Keratinocyte (primary cell): ENCODE measurements at regions not wholly inside any gene's neighbourhood (a gene's known extent, or its start where the extent isn't known, plus 50 kb on each side); places are given as distances from the start of the nearest gene placed in this dataset.

ENCODE experiments used
- DNase-seq: peaks from one replicate; pipeline ENCODE4 v3.0.0-alpha.2; 2011; ENCODE audit warnings: low read depth, missing footprints, low spot score
- FAIRE-seq: peaks from 2 replicates; lab custom pipeline; 2011; peaks lifted over from hg19 to GRCh38; lab: Jason Lieb, UNC
- H2AFZ ChIP-seq: 2 replicates; pipeline ENCODE4 v1.6.0; 2012; ENCODE audit warnings: low read length, control low read depth, inconsistent platforms; ENCODE audit not compliant: control insufficient read depth
- H3K27ac ChIP-seq: 2 replicates; pipeline ENCODE4 v1.5.1; 2011; ENCODE audit warnings: low read length; ENCODE audit not compliant: control insufficient read depth, insufficient read depth
- H3K27me3 ChIP-seq: 3 replicates; pipeline ENCODE4 v1.6.0; 2011; ENCODE audit warnings: low read length; ENCODE audit not compliant: control insufficient read depth, insufficient read depth; ENCODE audit errors: extremely low read depth
- H3K36me3 ChIP-seq, 2 experiments: 2 replicates in 1 of 2; 3 replicates in 1 of 2; pipeline ENCODE4 v1.5.1; 2011; ENCODE audit warnings: low read length in 2 of 2, mild to moderate bottlenecking in 1 of 2; ENCODE audit not compliant: control insufficient read depth in 2 of 2, insufficient read depth in 2 of 2; ENCODE audit errors: extremely low read depth in 1 of 2
- H3K4me1 ChIP-seq: 3 replicates; pipeline ENCODE4 v1.5.1; 2011; ENCODE audit warnings: low read length; ENCODE audit not compliant: control insufficient read depth, insufficient read depth; ENCODE audit errors: extremely low read depth
- H3K4me2 ChIP-seq: 3 replicates; pipeline ENCODE4 v1.6.0; 2011; ENCODE audit warnings: low read depth, low read length; ENCODE audit not compliant: control insufficient read depth, insufficient read depth; ENCODE audit errors: extremely low read depth
- H3K4me3 ChIP-seq, 3 experiments: fragments of 200-600 bp in 1 of 3; sonication (generic) in 1 of 3; 2 replicates in 2 of 3; 3 replicates in 1 of 3; pipeline ENCODE4 v1.5.1; 2011 to 2016; ENCODE audit warnings: low read length in 3 of 3, mild to moderate bottlenecking in 3 of 3, control low read depth in 2 of 3, inconsistent platforms in 1 of 3, low read depth in 1 of 3, mixed read lengths in 1 of 3, mixed run types in 1 of 3, moderate library complexity in 1 of 3; ENCODE audit not compliant: control insufficient read depth in 2 of 3, insufficient read depth in 2 of 3; ENCODE audit errors: extremely low read depth in 1 of 3
- H3K79me2 ChIP-seq: 2 replicates; pipeline ENCODE4 v1.6.0; 2012; ENCODE audit warnings: low read length; ENCODE audit not compliant: control insufficient read depth, insufficient read depth
- H3K9ac ChIP-seq: 3 replicates; pipeline ENCODE4 v1.6.0; 2011; ENCODE audit warnings: low read length; ENCODE audit not compliant: control insufficient read depth, insufficient read depth; ENCODE audit errors: extremely low read depth
- H3K9me1 ChIP-seq: 3 replicates; pipeline ENCODE4 v1.6.0; 2011; ENCODE audit warnings: low read length; ENCODE audit not compliant: control insufficient read depth, insufficient read depth; ENCODE audit errors: extremely low read depth
- H3K9me3 ChIP-seq: 2 replicates; pipeline ENCODE4 v1.5.1; 2012; ENCODE audit warnings: low read depth, low read length; ENCODE audit not compliant: control insufficient read depth
- H4K20me1 ChIP-seq: 3 replicates; pipeline ENCODE4 v1.6.0; 2011; ENCODE audit warnings: low read length; ENCODE audit not compliant: control insufficient read depth, insufficient read depth; ENCODE audit errors: extremely low read depth
- EZH2 ChIP-seq: IDR thresholded peaks from one replicate; pipeline ENCODE4 v1.6.1; 2012; ENCODE audit warnings: inconsistent platforms, mild to moderate bottlenecking, low read length, moderate library complexity
- dilution Hi-C: fragments of 300-500 bp; cut with MboI; formaldehyde crosslinking; loops from one replicate; pipeline ENCODE4 v1.7.0; 2020; ENCODE audit warnings: low sequenced_read_pairs; ENCODE audit not compliant: extremely low pct_ligation_motif_present
- TF ChIP-seq, protein P1 (sequence below), 3 experiments: IDR thresholded peaks in 1 of 3; conservative IDR thresholded peaks in 1 of 3; optimal IDR thresholded peaks in 1 of 3; 2 replicates in 2 of 3; 3 replicates in 1 of 3; pipeline versions ENCODE3 to v1.5.1; 2011; ENCODE audit warnings: low read length in 3 of 3, mild to moderate bottlenecking in 3 of 3, moderate library complexity in 2 of 3, control low read depth in 1 of 3, inconsistent platforms in 1 of 3; ENCODE audit not compliant: insufficient read depth in 2 of 3; ENCODE audit errors: extremely low read depth in 1 of 3

DNA sequence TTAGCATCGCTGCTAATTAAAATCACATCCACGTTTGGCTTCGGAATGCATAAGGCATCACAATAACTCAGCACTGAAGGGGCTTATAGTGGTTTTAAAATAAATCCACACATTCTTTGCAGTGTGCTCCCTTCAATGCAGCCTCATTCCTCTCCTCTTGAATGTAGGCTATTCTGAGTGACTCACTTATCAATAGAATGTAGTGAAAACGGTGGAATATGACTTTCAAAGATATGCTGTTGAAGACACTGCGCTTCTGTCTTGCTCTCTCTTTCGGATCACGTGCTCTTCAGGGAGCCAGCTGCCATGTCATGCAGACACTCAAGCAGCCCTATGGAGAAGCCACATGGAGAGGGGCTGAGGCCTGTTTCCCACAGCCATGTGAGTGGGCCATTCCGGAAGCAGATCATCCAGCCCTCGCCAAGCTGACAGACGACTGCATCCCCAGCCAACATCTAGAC is 87.4 kb downstream of the CRYGS start:
- DNase-seq (no peak), FAIRE-seq (no peak)
- Histone ChIP-seq H3K9me3 (no peaks in the 10 kb centered on the region), H3K27me3 (peaks cover 22% of the 10 kb centered on the region), H4K20me1 (no peaks in the 10 kb centered on the region), H3K27ac (no peak overlapping the region), H3K4me2 (no peak overlapping the region), H3K79me2 (no peaks in the 10 kb centered on the region), H2AFZ (no peak overlapping the region), H3K4me1 (no peaks in the 10 kb centered on the region), H3K9ac (no peak overlapping the region), H3K4me3 (no peak overlapping the region), H3K9me1 (no peaks in the 10 kb centered on the region), H3K36me3 (no peaks in the 10 kb centered on the region)
- TF ChIP-seq, protein P1, sequence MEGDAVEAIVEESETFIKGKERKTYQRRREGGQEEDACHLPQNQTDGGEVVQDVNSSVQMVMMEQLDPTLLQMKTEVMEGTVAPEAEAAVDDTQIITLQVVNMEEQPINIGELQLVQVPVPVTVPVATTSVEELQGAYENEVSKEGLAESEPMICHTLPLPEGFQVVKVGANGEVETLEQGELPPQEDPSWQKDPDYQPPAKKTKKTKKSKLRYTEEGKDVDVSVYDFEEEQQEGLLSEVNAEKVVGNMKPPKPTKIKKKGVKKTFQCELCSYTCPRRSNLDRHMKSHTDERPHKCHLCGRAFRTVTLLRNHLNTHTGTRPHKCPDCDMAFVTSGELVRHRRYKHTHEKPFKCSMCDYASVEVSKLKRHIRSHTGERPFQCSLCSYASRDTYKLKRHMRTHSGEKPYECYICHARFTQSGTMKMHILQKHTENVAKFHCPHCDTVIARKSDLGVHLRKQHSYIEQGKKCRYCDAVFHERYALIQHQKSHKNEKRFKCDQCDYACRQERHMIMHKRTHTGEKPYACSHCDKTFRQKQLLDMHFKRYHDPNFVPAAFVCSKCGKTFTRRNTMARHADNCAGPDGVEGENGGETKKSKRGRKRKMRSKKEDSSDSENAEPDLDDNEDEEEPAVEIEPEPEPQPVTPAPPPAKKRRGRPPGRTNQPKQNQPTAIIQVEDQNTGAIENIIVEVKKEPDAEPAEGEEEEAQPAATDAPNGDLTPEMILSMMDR (optimal IDR thresholded peaks at IDR 0.05 in 1 of 3, IDR thresholded peaks at IDR 0.05 in 1 of 3, conservative IDR thresholded peaks at IDR 0.05 in 1 of 3; ENCODE audit: extremely low read depth in 1 of 3, insufficient read depth in 2 of 3, low read length in 3 of 3), result no peak
- TF ChIP-seq EZH2, result no peak
- dilution Hi-C loops, result no loop called here

DNA sequence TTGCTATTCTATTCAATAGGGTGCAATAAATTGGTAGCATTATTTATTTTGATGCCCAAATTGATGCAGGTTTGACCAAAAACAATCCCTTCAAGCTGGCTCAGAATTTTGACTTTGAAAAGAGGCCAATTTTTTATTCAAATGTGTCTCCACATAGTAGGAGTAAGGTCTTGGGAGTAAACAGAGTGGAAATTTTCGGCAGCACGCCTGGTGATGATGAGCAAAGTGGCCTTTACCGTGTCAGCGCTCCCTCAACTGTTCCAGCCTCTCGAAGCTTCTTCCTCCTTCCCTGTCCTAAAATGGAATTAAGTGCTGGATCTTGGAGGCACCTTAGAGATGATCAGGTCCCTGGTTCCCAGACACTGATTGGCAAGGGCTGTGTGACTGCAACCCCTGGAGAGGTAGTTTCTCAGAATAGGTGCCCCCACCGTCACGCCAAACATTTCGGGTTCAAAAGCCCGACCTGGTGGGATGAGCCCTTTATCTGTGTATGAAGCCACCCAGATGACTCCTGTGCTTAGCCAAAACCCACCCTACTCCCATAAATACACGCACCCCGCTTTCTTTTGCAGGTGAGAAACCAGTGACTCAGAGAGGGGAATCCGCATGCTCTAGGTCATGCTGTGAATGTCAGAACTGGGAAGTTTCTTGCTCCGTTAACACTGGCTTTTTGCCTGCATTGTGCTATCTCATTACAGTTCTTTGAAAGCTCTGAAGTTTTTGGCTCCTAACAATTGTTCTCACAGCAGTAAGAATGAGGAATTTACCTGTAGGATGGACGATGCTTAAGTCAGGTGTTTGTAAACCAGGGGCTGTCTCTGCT is 89.1 kb downstream of the CRYGS start:
- no peaks in the 10 kb centered on the region for H3K9me3 ChIP-seq
- dilution Hi-C loops, result no loop called here
- H3K9ac ChIP-seq, result no peak overlapping the region
- no peaks in the 10 kb centered on the region for H3K79me2 ChIP-seq
- H4K20me1 ChIP-seq, result no peaks in the 10 kb centered on the region
- no peaks in the 10 kb centered on the region for H3K9me1 ChIP-seq
- H3K4me3 ChIP-seq, result no peak overlapping the region
- H3K4me1 ChIP-seq, result no peaks in the 10 kb centered on the region
- H3K27me3 ChIP-seq, result peaks cover 22% of the 10 kb centered on the region
- no peak overlapping the region for H2AFZ ChIP-seq
- no peak for FAIRE-seq
- no peak overlapping the region for H3K4me2 ChIP-seq
- no peaks in the 10 kb centered on the region for H3K36me3 ChIP-seq
- H3K27ac ChIP-seq, result no peak overlapping the region
- TF ChIP-seq EZH2, result no peak
- TF ChIP-seq, protein P1 (optimal IDR thresholded peaks at IDR 0.05 in 1 of 3, IDR thresholded peaks at IDR 0.05 in 1 of 3, conservative IDR thresholded peaks at IDR 0.05 in 1 of 3; ENCODE audit: extremely low read depth in 1 of 3, insufficient read depth in 2 of 3, low read length in 3 of 3), result no peak
- no peak for DNase-seq
